Panc1 (cell line): ENCODE measurements at regions not wholly inside any gene's neighbourhood (a gene's known extent, or its start where the extent isn't known, plus 50 kb on each side); places are given as distances from the start of the nearest gene placed in this dataset.

ENCODE experiments used
- ATAC-seq: fragments of 200-7000 bp; cut with Tn5 transposase; 2 replicates; pipeline ENCODE4 v1.9.1; 2020; ENCODE audit warnings: mild to moderate bottlenecking, moderate library complexity
- BruUV-seq: library from RNA; stranded (reverse); fragments of 400-500 nt; replicated peaks from 2 replicates; lab custom pipeline; 2021; lab: Mats Ljungman, UMichigan
- CTCF ChIA-PET: fragments of 300-600 bp; sonication (Branson Sonifier 250); formaldehyde crosslinking; loops from one replicate; lab custom pipeline; 2022; ENCODE audit warnings: antibody characterized with exemption; lab: Charles Lee
- POLR2A ChIA-PET: fragments of 300-600 bp; sonication (Branson Sonifier 250); formaldehyde crosslinking; loops from one replicate; lab custom pipeline; 2022; ENCODE audit warnings: antibody characterized with exemption; lab: Charles Lee
- DNase-seq: peaks from one replicate; pipeline ENCODE4 v3.0.0-alpha.2; 2010; ENCODE audit warnings: low read depth, low spot score
- H3K27ac ChIP-seq: 2 replicates; pipeline ENCODE4 v1.5.1; 2011; ENCODE audit warnings: mild to moderate bottlenecking, low read length, inconsistent platforms
- H3K27me3 ChIP-seq: fragments of 200-500 bp; sonication (Bioruptor generic); 2 replicates; pipeline ENCODE4 v1.6.0; 2014; ENCODE audit warnings: low read length, inconsistent platforms; ENCODE audit not compliant: control insufficient read depth, insufficient read depth
- H3K36me3 ChIP-seq: fragments of 200-500 bp; sonication (Bioruptor generic); 2 replicates; pipeline ENCODE4 v1.5.1; 2014; ENCODE audit warnings: inconsistent platforms, mild to moderate bottlenecking, low read length, moderate library complexity; ENCODE audit not compliant: control insufficient read depth, insufficient read depth
- H3K4me1 ChIP-seq: 2 replicates; pipeline ENCODE4 v1.5.1; 2011; ENCODE audit warnings: inconsistent platforms, mild to moderate bottlenecking, low read length, moderate library complexity; ENCODE audit not compliant: control insufficient read depth, insufficient read depth
- H3K4me3 ChIP-seq, 2 experiments: 2 replicates each; pipeline ENCODE4 v1.5.1; 2011 to 2012; ENCODE audit warnings: low read depth in 2 of 2, low read length in 2 of 2, mild to moderate bottlenecking in 2 of 2, inconsistent platforms in 1 of 2, moderate library complexity in 1 of 2
- H3K9me3 ChIP-seq: fragments of 200-500 bp; sonication (Bioruptor generic); 2 replicates; pipeline ENCODE4 v1.5.1; 2014; ENCODE audit warnings: low read depth, mild to moderate bottlenecking, inconsistent platforms, low read length, moderate library complexity; ENCODE audit not compliant: control insufficient read depth, insufficient read depth
- CTCF ChIP-seq: fragments of 450-650 bp; IDR thresholded peaks from 2 replicates; pipeline ENCODE4 v1.5.1; 2017; ENCODE audit warnings: mild to moderate bottlenecking
- POLR2AphosphoS5 ChIP-seq: IDR thresholded peaks from 2 replicates; pipeline ENCODE4 v1.6.1; 2012; ENCODE audit warnings: mild to moderate bottlenecking, low read depth, low read length, moderate library complexity
- REST ChIP-seq, 2 experiments: IDR thresholded peaks; 2 replicates each; pipeline ENCODE4 v1.6.1; 2011 to 2012; ENCODE audit warnings: low read depth in 2 of 2, control low read depth in 1 of 2, low read length in 1 of 2, mild to moderate bottlenecking in 1 of 2, moderate library complexity in 1 of 2; ENCODE audit not compliant: insufficient read depth in 1 of 2
- SIN3A ChIP-seq: IDR thresholded peaks from 2 replicates; pipeline ENCODE4 v1.6.1; 2012; ENCODE audit warnings: low read depth, mild to moderate bottlenecking, low read length, moderate library complexity, borderline replicate concordance; ENCODE audit not compliant: insufficient read depth
- TCF7L2 ChIP-seq: IDR thresholded peaks from 2 replicates; pipeline ENCODE4 v1.6.1; 2011; ENCODE audit warnings: mild to moderate bottlenecking, low read depth, low read length, inconsistent platforms
- in situ Hi-C: cut with HindIII; loops from 2 replicates; pipeline ENCODE4 v1.10.0; 2016; ENCODE audit warnings: low sequenced_read_pairs, low pct_unique_long_range_greater_than_20kb
- intact Hi-C: fragments of 100-400 bp; cut with micrococcal nuclease; formaldehyde crosslinking; loops from one replicate; pipeline ENCODE4 v1.10.0; 2022; ENCODE audit not compliant: unreplicated experiment

GRCh38 chr1:193419295-193419694 lies 232.9 kb upstream of the B3GALT2 start:
- BruUV-seq, result no TSS peak
- intact Hi-C loops (no loop called here), in situ Hi-C loops (no loop called here)
- Histone ChIP-seq H3K9me3 (no peaks in the 10 kb centered on the region), H3K36me3 (no peaks in the 10 kb centered on the region), H3K27me3 (no peaks in the 10 kb centered on the region), H3K4me1 (peaks cover 3% of the 10 kb centered on the region; the same call in 1 of the 2 replicates), H3K27ac (no peak overlapping the region), H3K4me3 (no peak overlapping the region)
- POLR2A ChIA-PET, result no interaction called here
- TF ChIP-seq POLR2AphosphoS5 (no peak), CTCF (no peak), REST (IDR thresholded peaks at IDR 0.05; ENCODE audit: insufficient read depth in 1 of 2, low read depth in 2 of 2, low read length in 1 of 2) (no peak), TCF7L2 (no peak), SIN3A (no peak)
- CTCF ChIA-PET, result no interaction called here
- ATAC-seq (no peak), DNase-seq (no peak)

GRCh38 chr1:193418745-193419058 lies 232.3 kb upstream of the B3GALT2 start:
- H3K9me3 ChIP-seq, result no peaks in the 10 kb centered on the region
- H3K27ac ChIP-seq, result peak overlapping the region; percentile 72
- DNase-seq, result no peak
- peaks cover 3% of the 10 kb centered on the region; the same call in 1 of the 2 replicates for H3K4me1 ChIP-seq
- H3K4me3 ChIP-seq, result peak overlapping the region; percentile 34 to 43
- peak; percentile 33; the same call in 1 of the 2 replicates for ATAC-seq
- H3K36me3 ChIP-seq, result no peaks in the 10 kb centered on the region
- intact Hi-C loops, result no loop called here
- no peaks in the 10 kb centered on the region for H3K27me3 ChIP-seq
- in situ Hi-C loops, result no loop called here
- POLR2A ChIA-PET, result no interaction called here
- TF ChIP-seq REST (IDR thresholded peaks at IDR 0.05; ENCODE audit: insufficient read depth in 1 of 2, low read depth in 2 of 2, low read length in 1 of 2) (no peak), CTCF (no peak), TCF7L2 (no peak), SIN3A (no peak), POLR2AphosphoS5 (no peak)
- CTCF ChIA-PET, result no interaction called here
- BruUV-seq, result no TSS peak
